ENCODE measurements at regions not wholly inside any gene's neighbourhood (a gene's known extent, or its start where the extent isn't known, plus 50 kb on each side); places are given as distances from the start of the nearest gene placed in this dataset.

DNA sequence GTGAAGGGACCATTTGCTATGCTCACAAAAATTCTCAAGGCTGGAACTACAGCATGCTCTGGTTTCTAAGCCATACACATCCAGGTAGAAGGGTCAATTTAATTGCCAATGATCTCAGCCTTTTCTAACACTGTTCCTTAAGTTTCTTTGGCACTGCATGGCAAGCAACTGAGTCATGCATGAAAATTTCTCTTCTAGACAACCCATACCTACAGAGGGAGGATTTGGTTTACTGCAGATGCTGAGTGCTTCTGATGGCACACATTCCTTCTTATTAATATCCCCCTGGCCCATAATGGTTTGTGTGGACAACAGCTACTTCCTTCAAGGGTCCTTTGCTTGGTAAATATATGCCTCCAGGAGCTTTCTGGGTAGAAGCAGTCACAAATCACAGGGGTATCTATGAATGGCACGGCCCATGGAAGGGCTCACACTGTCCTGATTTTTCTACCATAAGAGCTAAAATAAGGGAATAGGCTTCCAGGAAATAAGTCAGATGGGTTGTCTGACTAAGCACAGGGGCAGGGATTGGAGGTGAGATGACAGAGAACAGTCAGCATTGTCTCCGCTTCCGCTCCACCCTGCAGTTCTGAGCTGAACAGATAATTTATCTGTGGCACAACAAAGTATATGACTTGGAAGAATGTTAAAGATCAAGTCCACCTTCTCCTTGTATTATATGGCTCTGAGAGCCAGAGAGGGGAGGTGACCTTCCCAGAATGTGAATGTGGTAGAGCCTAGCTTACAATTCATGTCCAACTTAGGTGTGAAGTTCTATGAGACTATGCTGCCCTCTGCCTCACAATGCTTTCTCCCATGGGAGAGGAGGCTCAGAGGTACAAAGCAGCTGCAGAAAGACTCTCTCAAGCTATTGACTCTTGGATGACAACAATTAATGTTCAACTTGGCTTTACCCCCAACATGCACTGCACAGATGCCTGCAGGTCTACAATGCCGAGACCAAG is 199.2 kb upstream of the TNP1 start:
- DNase-seq (ENCODE audit: low read depth in 1 of 2, low spot score in 1 of 2) = no peak

GRCh38 chr2:217057773-217058172 is 197.9 kb upstream of the TNP1 start:
- no peak for DNase-seq (ENCODE audit: low read depth in 1 of 2, low spot score in 1 of 2)

DNA sequence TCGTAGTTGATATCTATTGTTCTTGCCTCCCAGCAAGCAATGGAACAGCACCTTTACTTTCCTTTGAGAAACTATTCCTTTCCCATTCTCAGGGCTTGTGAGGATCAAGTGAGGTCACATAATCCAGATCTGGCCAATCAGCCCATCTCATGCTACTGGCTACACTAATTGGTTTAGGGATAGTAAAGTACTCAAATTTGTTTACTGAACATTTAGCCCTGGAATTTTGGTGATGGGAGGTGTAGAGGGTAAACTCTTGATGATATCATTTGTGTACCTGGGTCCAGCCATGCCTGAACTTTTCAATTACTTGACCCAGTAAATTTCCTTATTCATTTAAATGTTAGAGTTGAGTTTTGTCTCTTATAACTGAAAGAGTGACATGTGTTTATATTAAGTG is 195.8 kb upstream of the TNP1 start:
- DNase-seq (ENCODE audit: low read depth in 1 of 2, low spot score in 1 of 2) = no peak

- no peak for DNase-seq (ENCODE audit: low read depth in 1 of 2, low spot score in 1 of 2)
These were observed 194.9 kb upstream of the TNP1 start for GRCh38 chr2:217054791-217055190.

- no peak for DNase-seq (ENCODE audit: low read depth in 1 of 2, low spot score in 1 of 2)
These were observed 193.2 kb upstream of the TNP1 start for GRCh38 chr2:217052856-217053577.

- no peak for DNase-seq (ENCODE audit: low read depth in 1 of 2, low spot score in 1 of 2)
These were observed 191.6 kb upstream of the TNP1 start for GRCh38 chr2:217051416-217051815.

- no peak for DNase-seq (ENCODE audit: low read depth in 1 of 2, low spot score in 1 of 2)
These were observed 190.1 kb upstream of the TNP1 start for GRCh38 chr2:217049956-217050355.

- DNase-seq (ENCODE audit: low read depth in 1 of 2, low spot score in 1 of 2) = no peak
These were observed 189.6 kb upstream of the TNP1 start for GRCh38 chr2:217049422-217049821.

- DNase-seq (ENCODE audit: low read depth in 1 of 2, low spot score in 1 of 2) = no peak
These were observed 188.9 kb upstream of the TNP1 start for GRCh38 chr2:217048730-217049129.

- no peak for DNase-seq (ENCODE audit: low read depth in 1 of 2, low spot score in 1 of 2)
These were observed 187.8 kb upstream of the TNP1 start for GRCh38 chr2:217047631-217048030.

- no peak for DNase-seq (ENCODE audit: low read depth in 1 of 2, low spot score in 1 of 2)
These were observed 187.3 kb upstream of the TNP1 start for GRCh38 chr2:217047209-217047608.

GRCh38 chr2:217045700-217046475 is 186.0 kb upstream of the TNP1 start:
- no peak for DNase-seq (ENCODE audit: low read depth in 1 of 2, low spot score in 1 of 2)

GRCh38 chr2:217040099-217040498 is 180.2 kb upstream of the TNP1 start:
- no peak for DNase-seq (ENCODE audit: low read depth in 1 of 2, low spot score in 1 of 2)

DNA sequence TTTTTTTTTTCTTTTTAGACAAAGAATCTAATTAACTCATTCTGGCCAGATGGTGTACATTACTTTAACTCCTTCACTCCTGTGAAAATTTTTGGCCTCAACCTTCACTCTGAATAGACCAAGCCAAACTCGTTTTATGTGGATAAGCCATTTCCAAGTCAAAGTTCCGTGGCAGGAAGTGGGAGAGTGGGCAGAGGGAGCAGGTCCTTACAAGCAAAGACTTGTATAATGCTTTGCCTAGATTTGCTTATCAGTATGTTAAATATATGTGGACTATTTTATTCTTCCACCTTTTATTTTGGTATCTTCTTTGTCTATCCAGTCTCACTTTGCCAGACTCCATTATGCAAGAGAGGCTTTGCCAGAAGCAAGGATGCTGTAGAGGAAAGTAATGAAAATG is 178.1 kb upstream of the TNP1 start:
- no peak for DNase-seq (ENCODE audit: low read depth in 1 of 2, low spot score in 1 of 2)

DNA sequence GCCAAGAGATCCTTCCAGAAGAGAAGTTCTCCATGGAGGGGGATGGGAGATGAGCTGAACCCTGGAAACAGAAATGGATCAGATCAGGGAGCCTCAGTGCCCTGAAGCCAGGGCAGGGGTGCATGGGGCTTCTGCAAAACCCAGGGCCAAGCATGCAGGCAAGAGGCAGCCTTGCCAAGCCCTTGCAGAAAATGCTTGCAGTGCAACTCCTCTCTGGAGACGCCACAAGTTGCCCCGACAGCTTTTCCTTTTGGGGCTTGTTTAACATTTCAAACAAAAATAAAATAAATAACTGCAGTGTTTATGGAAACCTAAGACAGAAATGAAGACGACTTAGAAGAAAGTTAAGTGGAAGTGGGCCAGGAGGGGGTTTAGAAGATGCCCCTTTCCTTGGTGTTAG is 177.5 kb upstream of the TNP1 start:
- DNase-seq (ENCODE audit: low read depth in 1 of 2, low spot score in 1 of 2) = no peak

- no peak for DNase-seq (ENCODE audit: low read depth in 1 of 2, low spot score in 1 of 2)
These were observed 176.1 kb upstream of the TNP1 start for GRCh38 chr2:217035967-217036366.

DNA sequence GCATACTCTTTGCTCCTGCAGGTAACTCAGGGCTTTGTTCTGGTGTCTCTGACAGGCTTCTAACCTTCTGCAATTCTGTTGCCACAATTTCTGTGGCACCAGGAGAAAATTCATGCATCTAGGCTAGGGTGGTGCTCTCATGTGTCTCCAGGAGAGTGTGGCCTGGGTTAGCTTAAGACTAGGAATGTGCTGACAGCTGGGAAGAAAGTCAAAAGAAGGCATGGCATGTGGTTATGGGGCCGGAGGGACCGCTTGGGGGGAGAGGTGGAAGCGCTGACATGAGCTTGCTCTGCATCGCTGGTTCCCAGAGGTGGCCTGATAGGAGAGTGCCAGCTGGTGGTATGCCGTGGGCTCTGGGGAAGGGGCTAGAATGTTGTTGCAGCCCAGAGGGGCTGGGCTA is 173.3 kb upstream of the TNP1 start:
- no peak for DNase-seq (ENCODE audit: low read depth in 1 of 2, low spot score in 1 of 2)

- no peak for DNase-seq (ENCODE audit: low read depth in 1 of 2, low spot score in 1 of 2)
These were observed 171.6 kb upstream of the TNP1 start for GRCh38 chr2:217031445-217031844.

- DNase-seq (ENCODE audit: low read depth in 1 of 2, low spot score in 1 of 2) = no peak
These were observed 170.2 kb upstream of the TNP1 start for GRCh38 chr2:217030081-217030480.

- no peak for DNase-seq (ENCODE audit: low read depth in 1 of 2, low spot score in 1 of 2)
These were observed 168.3 kb upstream of the TNP1 start for GRCh38 chr2:217028128-217028527.

GRCh38 chr2:217027414-217027813 is 167.6 kb upstream of the TNP1 start:
- DNase-seq (ENCODE audit: low read depth in 1 of 2, low spot score in 1 of 2) = no peak

DNA sequence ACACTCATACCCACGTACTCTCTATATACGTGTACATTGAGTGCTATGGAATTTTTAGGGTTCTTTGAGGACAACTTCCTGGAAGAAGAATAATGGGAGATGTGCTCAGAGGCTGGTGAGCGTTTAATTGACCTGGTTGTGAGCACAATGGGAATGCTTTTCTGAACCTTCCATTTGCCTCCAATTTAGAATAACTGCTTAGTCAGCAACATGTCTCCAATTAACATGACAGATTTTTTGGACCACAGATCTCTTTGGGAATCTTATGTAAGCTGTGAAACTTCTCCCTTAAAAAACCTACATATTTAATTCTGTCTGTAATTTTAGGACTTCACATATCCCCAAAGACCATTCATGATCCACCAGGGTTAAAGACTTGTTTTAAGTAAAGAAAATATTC is 166.7 kb upstream of the TNP1 start:
- DNase-seq (ENCODE audit: low read depth in 1 of 2, low spot score in 1 of 2) = no peak

Measured in activated CD4-positive, alpha-beta T cell treated with anti-CD3 and anti-CD28 coated beads, Interleukin-2, amount 50 U/mL, for 24 hours (primary cell).